NB4 (cell line): ENCODE measurements at regions not wholly inside any gene's neighbourhood (a gene's known extent, or its start where the extent isn't known, plus 50 kb on each side); places are given as distances from the start of the nearest gene placed in this dataset.

Source experiments
- DNase-seq: peaks from one replicate; pipeline ENCODE4 v3.0.0; 2010; ENCODE audit warnings: low read depth
- H3K4me3 ChIP-seq: one replicate; pipeline ENCODE4 v1.5.1; 2011; ENCODE audit warnings: mild to moderate bottlenecking, low read depth, low read length, moderate library complexity
- MAX ChIP-seq: IDR thresholded peaks from 2 replicates; pipeline ENCODE4 v1.6.1; 2011; ENCODE audit warnings: low read depth, low read length
- MYC ChIP-seq: IDR thresholded peaks from 2 replicates; pipeline ENCODE4 v1.6.1; 2011; ENCODE audit warnings: low read depth, low read length
- POLR2A ChIP-seq: IDR thresholded peaks from 2 replicates; pipeline ENCODE4 v1.6.1; 2011; ENCODE audit warnings: mild to moderate bottlenecking; ENCODE audit not compliant: insufficient read length; ENCODE audit errors: extremely low read depth
- TF ChIP-seq, protein P1 (sequence below): IDR thresholded peaks from one replicate; pipeline ENCODE4 v1.5.1; 2012; ENCODE audit warnings: low read depth, low read length

- no peak for DNase-seq
- H3K4me3 ChIP-seq = no peak overlapping the region
- TF ChIP-seq POLR2A (no peak), MAX (no peak), MYC (no peak)
- TF ChIP-seq, protein P1, sequence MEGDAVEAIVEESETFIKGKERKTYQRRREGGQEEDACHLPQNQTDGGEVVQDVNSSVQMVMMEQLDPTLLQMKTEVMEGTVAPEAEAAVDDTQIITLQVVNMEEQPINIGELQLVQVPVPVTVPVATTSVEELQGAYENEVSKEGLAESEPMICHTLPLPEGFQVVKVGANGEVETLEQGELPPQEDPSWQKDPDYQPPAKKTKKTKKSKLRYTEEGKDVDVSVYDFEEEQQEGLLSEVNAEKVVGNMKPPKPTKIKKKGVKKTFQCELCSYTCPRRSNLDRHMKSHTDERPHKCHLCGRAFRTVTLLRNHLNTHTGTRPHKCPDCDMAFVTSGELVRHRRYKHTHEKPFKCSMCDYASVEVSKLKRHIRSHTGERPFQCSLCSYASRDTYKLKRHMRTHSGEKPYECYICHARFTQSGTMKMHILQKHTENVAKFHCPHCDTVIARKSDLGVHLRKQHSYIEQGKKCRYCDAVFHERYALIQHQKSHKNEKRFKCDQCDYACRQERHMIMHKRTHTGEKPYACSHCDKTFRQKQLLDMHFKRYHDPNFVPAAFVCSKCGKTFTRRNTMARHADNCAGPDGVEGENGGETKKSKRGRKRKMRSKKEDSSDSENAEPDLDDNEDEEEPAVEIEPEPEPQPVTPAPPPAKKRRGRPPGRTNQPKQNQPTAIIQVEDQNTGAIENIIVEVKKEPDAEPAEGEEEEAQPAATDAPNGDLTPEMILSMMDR = no peak
Measured at GRCh38 chr18:53764086-53764485, 460.4 kb downstream of the MBD2 start.

DNA sequence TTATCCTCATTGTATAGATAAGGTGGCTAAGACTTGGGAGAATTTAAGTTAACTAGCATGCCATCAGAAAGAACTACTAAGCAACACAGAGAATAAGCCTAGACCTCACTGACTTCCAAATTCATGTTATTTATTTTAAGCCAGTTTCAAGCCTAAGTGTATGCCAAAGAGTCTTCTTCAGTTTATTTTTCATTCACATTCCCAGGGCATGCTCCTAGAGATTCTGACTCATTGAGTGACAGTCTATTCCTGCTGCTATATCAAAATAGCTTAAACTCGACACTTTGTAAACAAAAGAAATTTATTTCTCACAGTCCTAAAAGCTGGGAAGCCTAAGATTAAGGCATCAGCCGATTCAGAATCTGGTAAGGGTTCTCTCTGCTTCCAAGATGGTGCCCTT is 467.1 kb downstream of the MBD2 start:
- DNase-seq = no peak
- no peak for TF ChIP-seq POLR2A
- TF ChIP-seq MYC = no peak
- TF ChIP-seq MAX = no peak
- TF ChIP-seq, protein P1 = no peak
- H3K4me3 ChIP-seq = no peak overlapping the region

DNA sequence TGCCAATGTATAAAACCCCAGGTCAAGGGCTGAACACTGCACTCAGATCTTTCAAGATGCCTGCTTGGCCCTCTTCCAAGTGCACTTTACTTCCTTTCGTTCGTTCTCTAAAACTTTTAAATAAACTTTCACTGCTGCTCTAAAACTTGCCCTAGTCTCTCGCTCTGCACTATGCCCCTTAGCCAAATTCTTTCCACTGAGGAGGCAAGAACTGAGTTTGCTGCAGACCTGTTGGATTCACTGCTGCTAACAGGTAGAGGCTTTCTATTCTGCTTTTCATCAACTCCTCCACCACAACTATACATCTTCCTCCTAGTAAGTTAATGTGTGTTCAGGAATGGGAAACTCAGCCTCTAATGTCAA is 467.9 kb downstream of the MBD2 start:
- no peak overlapping the region for H3K4me3 ChIP-seq
- DNase-seq = no peak
- TF ChIP-seq, protein P1 = no peak
- TF ChIP-seq POLR2A = no peak
- TF ChIP-seq MYC = no peak
- no peak for TF ChIP-seq MAX

- no peak for DNase-seq
- TF ChIP-seq, protein P1 = no peak
- TF ChIP-seq MAX = no peak
- TF ChIP-seq POLR2A = no peak
- no peak overlapping the region for H3K4me3 ChIP-seq
Measured at GRCh38 chr18:53755914-53756609, 468.4 kb downstream of the MBD2 start.

DNA sequence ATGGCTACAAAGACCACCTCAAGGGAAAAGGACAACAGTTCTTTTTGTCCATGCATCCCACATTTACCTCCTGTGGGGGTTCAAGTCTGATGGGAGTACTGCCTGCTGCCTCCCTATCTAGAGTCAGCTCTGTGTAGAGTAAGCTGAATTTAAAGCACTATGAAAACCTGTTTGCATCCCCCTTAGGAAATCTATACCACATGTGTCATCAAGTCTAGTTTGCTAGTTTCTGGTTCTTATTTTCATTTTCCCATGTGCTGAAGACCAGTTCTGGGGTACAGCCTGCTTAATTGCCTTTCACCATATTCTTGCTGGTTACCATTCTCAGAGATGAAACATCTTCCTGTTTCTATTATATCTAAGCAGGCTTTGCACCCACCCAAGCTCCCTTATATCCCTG is 470.3 kb downstream of the MBD2 start:
- DNase-seq = no peak
- TF ChIP-seq, protein P1 = no peak
- TF ChIP-seq MAX = no peak
- TF ChIP-seq MYC = no peak
- TF ChIP-seq POLR2A = no peak
- no peak overlapping the region for H3K4me3 ChIP-seq

- no peak for DNase-seq
- no peak overlapping the region for H3K4me3 ChIP-seq
- no peak for TF ChIP-seq MYC
- TF ChIP-seq MAX = no peak
- TF ChIP-seq, protein P1 = no peak
- TF ChIP-seq POLR2A = no peak
Measured at GRCh38 chr18:53753601-53754000, 470.9 kb downstream of the MBD2 start.
